Sigmoid colon (tissue), 6 donors: ENCODE measurements at regions not wholly inside any gene's neighbourhood (a gene's known extent, or its start where the extent isn't known, plus 50 kb on each side); places are given as distances from the start of the nearest gene placed in this dataset.

Experiments used
- DNase-seq: peaks from one replicate; pipeline ENCODE4 v3.0.0-alpha.2; 2019
- H3K27ac ChIP-seq, 4 donors: fragments of 200-600 bp; sonication (generic); one replicate each; pipeline ENCODE4 v1.5.1; 2016 to 2019; ENCODE audit warnings: mild to moderate bottlenecking in 1 of 4
- H3K27me3 ChIP-seq, 3 donors: fragments of 200-600 bp; sonication (generic); one replicate each; pipeline ENCODE4 v1.5.1; 2019; ENCODE audit warnings: mild to moderate bottlenecking in 1 of 3
- H3K36me3 ChIP-seq, 4 donors: fragments of 200-600 bp; sonication (generic); one replicate each; pipeline ENCODE4 v1.5.1; 2016 to 2019
- H3K4me1 ChIP-seq, 4 donors: fragments of 200-600 bp; sonication (generic); one replicate each; pipeline ENCODE4 v1.5.1; 2017 to 2019
- H3K4me3 ChIP-seq, 4 donors: fragments of 200-600 bp; sonication (generic); one replicate each; pipeline ENCODE4 v1.5.1; 2017 to 2019; ENCODE audit warnings: mild to moderate bottlenecking in 2 of 4, moderate library complexity in 1 of 4
- H3K9me3 ChIP-seq, 4 donors: fragments of 200-600 bp in 3 of 4; sonication (generic) in 3 of 4; one replicate each; pipeline versions ENCODE4 v1.5.1 to v1.6.1; 2013 to 2019
- EP300 ChIP-seq, 4 donors: sonication (generic); formaldehyde crosslinking; IDR thresholded peaks; one replicate each; pipeline ENCODE4 v1.6.1; 2017; ENCODE audit warnings: antibody characterized with exemption in 4 of 4
- POLR2A ChIP-seq, 2 donors: fragments of 450-650 bp; IDR thresholded peaks; one replicate each; pipeline ENCODE4 v1.6.1; 2016; ENCODE audit warnings: antibody characterized with exemption in 2 of 2, mild to moderate bottlenecking in 2 of 2, moderate library complexity in 2 of 2
- POLR2AphosphoS5 ChIP-seq, 4 donors: sonication (generic); formaldehyde crosslinking; IDR thresholded peaks; one replicate each; pipeline ENCODE4 v1.6.1; 2017; ENCODE audit warnings: antibody characterized with exemption in 4 of 4
- whole genome bisulfite sequencing, 2 donors: extraction: QIAGEN DNeasy Blood & Tissue Kit; methylation state at CpG; one replicate each; pipeline ENCODE4 v1.1.7; 2013; 5-methylcytosine and 5-hydroxymethylcytosine counted together
- intact Hi-C: fragments of 100-400 bp; cut with DNase I; formaldehyde crosslinking; loops from one replicate; pipeline ENCODE4 v1.15.1; 2023
- TF ChIP-seq, protein P1 (sequence below), 4 experiments: fragments of 450-650 bp in 3 of 4; fragments of 200-600 bp in 1 of 4; IDR thresholded peaks; one replicate each; pipeline ENCODE4 v1.5.1; 2016 to 2019; ENCODE audit warnings: antibody characterized with exemption in 4 of 4, mild to moderate bottlenecking in 3 of 4, moderate library complexity in 2 of 4
- donor health status: healthy with polysubstance abuse.
- donor health status: healthy.

GRCh38 chr7:47078241-47078640, 503.7 kb downstream of the TNS3 start:
- H3K36me3 ChIP-seq: no peaks in the 10 kb centered on the region
- peaks cover 0 to 22% (median 16%) of the 10 kb centered on the region in 4 donors for H3K4me1 ChIP-seq
- intact Hi-C loops: no loop called here
- WGBS, 2 donors: 85 to 86% methylated on average over 2 of the region's 2 CpGs
- H3K27ac ChIP-seq: no peak overlapping the region
- no peaks in the 10 kb centered on the region for H3K27me3 ChIP-seq
- H3K9me3 ChIP-seq: no peaks in the 10 kb centered on the region
- no peak for TF ChIP-seq EP300 (IDR thresholded peaks at IDR 0.05)
- TF ChIP-seq, protein P1, sequence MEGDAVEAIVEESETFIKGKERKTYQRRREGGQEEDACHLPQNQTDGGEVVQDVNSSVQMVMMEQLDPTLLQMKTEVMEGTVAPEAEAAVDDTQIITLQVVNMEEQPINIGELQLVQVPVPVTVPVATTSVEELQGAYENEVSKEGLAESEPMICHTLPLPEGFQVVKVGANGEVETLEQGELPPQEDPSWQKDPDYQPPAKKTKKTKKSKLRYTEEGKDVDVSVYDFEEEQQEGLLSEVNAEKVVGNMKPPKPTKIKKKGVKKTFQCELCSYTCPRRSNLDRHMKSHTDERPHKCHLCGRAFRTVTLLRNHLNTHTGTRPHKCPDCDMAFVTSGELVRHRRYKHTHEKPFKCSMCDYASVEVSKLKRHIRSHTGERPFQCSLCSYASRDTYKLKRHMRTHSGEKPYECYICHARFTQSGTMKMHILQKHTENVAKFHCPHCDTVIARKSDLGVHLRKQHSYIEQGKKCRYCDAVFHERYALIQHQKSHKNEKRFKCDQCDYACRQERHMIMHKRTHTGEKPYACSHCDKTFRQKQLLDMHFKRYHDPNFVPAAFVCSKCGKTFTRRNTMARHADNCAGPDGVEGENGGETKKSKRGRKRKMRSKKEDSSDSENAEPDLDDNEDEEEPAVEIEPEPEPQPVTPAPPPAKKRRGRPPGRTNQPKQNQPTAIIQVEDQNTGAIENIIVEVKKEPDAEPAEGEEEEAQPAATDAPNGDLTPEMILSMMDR (IDR thresholded peaks at IDR 0.05): no peak
- no peak for TF ChIP-seq POLR2AphosphoS5 (IDR thresholded peaks at IDR 0.05)
- no peak for TF ChIP-seq POLR2A (IDR thresholded peaks at IDR 0.05)
- no peak for DNase-seq
- no peak overlapping the region for H3K4me3 ChIP-seq

DNA sequence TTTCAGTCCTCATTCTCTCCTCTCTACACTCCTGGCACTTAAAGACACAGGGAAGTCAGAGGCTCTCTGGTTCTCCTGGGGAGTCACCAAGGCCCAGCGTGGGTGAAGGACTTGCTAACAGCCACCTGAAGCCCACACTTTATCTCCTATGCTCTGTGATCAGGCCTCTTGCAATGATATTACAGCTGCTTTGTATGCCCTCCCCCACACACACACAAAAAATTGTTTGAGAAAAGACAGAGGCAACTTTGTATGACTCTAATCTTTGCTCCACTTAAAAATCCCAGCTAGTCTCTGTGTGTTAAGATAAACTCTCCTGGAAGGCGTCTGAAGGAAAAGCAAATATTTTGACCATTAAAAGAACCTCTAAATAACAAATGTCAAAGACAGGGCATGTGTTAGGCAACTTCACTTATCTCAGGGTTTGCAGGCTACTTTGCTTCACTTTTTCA, 507.2 kb downstream of the TNS3 start:
- peak overlapping the region in 3 of 4 donors; percentile 14 to 38 (median 28) for H3K27ac ChIP-seq
- H3K9me3 ChIP-seq: no peaks in the 10 kb centered on the region
- no peaks in the 10 kb centered on the region for H3K27me3 ChIP-seq
- H3K36me3 ChIP-seq: no peaks in the 10 kb centered on the region
- DNase-seq: no peak
- 40 to 59% methylated on average over 2 of the region's 2 CpGs for WGBS, 2 donors
- TF ChIP-seq POLR2A (IDR thresholded peaks at IDR 0.05) (no peak), POLR2AphosphoS5 (IDR thresholded peaks at IDR 0.05) (peak; percentile 9 to 77 (median 66)), EP300 (IDR thresholded peaks at IDR 0.05) (peak in 1 of 4 donors; percentile 22)
- TF ChIP-seq, protein P1 (IDR thresholded peaks at IDR 0.05): no peak
- H3K4me3 ChIP-seq: no peak overlapping the region
- H3K4me1 ChIP-seq: peaks cover 0 to 22% (median 16%) of the 10 kb centered on the region in 4 donors
- intact Hi-C loops: no loop called here

DNA sequence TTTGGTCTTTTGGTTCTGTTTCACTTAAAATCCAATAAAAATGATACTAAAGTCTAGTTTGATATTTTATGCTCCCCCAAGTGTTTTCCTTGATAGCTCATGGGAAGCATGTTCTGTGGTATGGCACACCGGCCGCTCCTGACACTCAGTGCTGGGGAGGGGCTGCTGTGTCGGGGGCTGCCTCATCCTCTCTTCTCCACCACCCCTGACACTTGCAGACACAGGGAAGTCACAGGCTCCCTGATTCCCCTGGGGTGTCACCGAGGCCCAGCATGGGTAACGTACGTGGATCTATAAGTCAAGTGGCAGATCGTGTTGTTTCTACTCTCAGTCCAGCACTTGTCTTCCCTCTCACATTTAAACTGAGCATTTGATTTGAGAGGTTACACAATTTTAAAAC, 508.6 kb downstream of the TNS3 start:
- intact Hi-C loops: no loop called here
- H3K4me3 ChIP-seq: no peak overlapping the region
- no peak for TF ChIP-seq POLR2A (IDR thresholded peaks at IDR 0.05)
- TF ChIP-seq, protein P1 (IDR thresholded peaks at IDR 0.05): no peak
- no peak for TF ChIP-seq EP300 (IDR thresholded peaks at IDR 0.05)
- TF ChIP-seq POLR2AphosphoS5 (IDR thresholded peaks at IDR 0.05): no peak
- H3K9me3 ChIP-seq: no peaks in the 10 kb centered on the region
- peaks cover 0 to 22% (median 16%) of the 10 kb centered on the region in 4 donors for H3K4me1 ChIP-seq
- 94 to 96% methylated on average over 7 of the region's 7 CpGs for WGBS, 2 donors
- no peak for DNase-seq
- no peaks in the 10 kb centered on the region for H3K36me3 ChIP-seq
- no peak overlapping the region for H3K27ac ChIP-seq
- no peaks in the 10 kb centered on the region for H3K27me3 ChIP-seq

- no peak for DNase-seq
- TF ChIP-seq EP300 (IDR thresholded peaks at IDR 0.05): no peak
- no peak for TF ChIP-seq POLR2A (IDR thresholded peaks at IDR 0.05)
- TF ChIP-seq, protein P1 (IDR thresholded peaks at IDR 0.05): no peak
- TF ChIP-seq POLR2AphosphoS5 (IDR thresholded peaks at IDR 0.05): no peak
- WGBS, 2 donors: 70 to 86% methylated on average over 3 of the region's 3 CpGs
- H3K9me3 ChIP-seq: no peaks in the 10 kb centered on the region
- H3K27me3 ChIP-seq: no peaks in the 10 kb centered on the region
- H3K27ac ChIP-seq: no peak overlapping the region
- H3K36me3 ChIP-seq: no peaks in the 10 kb centered on the region
- H3K4me1 ChIP-seq: peaks cover 0 to 22% (median 16%) of the 10 kb centered on the region in 4 donors
- H3K4me3 ChIP-seq: no peak overlapping the region
- intact Hi-C loops: no loop called here
These were observed 510.0 kb downstream of the TNS3 start for GRCh38 chr7:47071866-47072265.
